ENCODE measurements at regions not wholly inside any gene's neighbourhood (a gene's known extent, or its start where the extent isn't known, plus 50 kb on each side); places are given as distances from the start of the nearest gene placed in this dataset.

DNA sequence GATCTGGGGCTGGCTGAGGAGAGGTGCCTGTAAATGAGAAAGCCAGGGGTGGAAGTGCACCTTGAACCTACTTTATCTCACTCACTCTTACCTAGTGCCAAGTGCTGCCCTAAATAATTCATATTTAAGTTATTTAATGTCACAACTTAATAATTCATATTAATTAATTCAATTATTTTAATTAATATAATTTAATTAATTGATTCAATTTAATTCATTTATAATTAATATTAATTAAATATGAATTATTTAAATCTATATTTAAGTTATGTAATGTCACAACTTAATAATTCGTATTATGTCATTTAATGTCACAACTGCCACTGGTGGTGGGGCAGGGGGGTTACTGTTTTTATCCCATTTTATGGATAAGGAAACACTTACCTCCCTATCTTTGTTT lies 361.6 kb upstream of the RUNX1 start:
- Histone ChIP-seq H3K27ac (ENCODE audit: low read length) (no peak overlapping the region), H3K36me3 (ENCODE audit: control insufficient read depth in 1 of 2, insufficient read depth in 2 of 2, low read length in 2 of 2) (no peaks in the 10 kb centered on the region), H3K4me1 (ENCODE audit: control insufficient read depth in 1 of 2, insufficient read depth in 2 of 2, low read length in 2 of 2) (no peaks in the 10 kb centered on the region), H3K9me3 (ENCODE audit: control insufficient read depth in 1 of 2, low read length in 2 of 2) (no peaks in the 10 kb centered on the region), H3K27me3 (ENCODE audit: low read depth, low read length) (no peaks in the 10 kb centered on the region), H3K4me3 (ENCODE audit: low read depth in 1 of 2, low read length in 2 of 2) (no peak overlapping the region)

- Histone ChIP-seq H3K4me1 (ENCODE audit: control insufficient read depth in 1 of 2, insufficient read depth in 2 of 2, low read length in 2 of 2) (no peaks in the 10 kb centered on the region), H3K27me3 (ENCODE audit: low read depth, low read length) (no peaks in the 10 kb centered on the region), H3K9me3 (ENCODE audit: control insufficient read depth in 1 of 2, low read length in 2 of 2) (no peaks in the 10 kb centered on the region), H3K36me3 (ENCODE audit: control insufficient read depth in 1 of 2, insufficient read depth in 2 of 2, low read length in 2 of 2) (no peaks in the 10 kb centered on the region), H3K27ac (ENCODE audit: low read length) (no peak overlapping the region), H3K4me3 (ENCODE audit: low read depth in 1 of 2, low read length in 2 of 2) (no peak overlapping the region)
These were observed 361.0 kb upstream of the RUNX1 start for GRCh38 chr21:35410123-35410522.

GRCh38 chr21:35408401-35408800 lies 359.3 kb upstream of the RUNX1 start:
- H3K36me3 ChIP-seq (ENCODE audit: control insufficient read depth in 1 of 2, insufficient read depth in 2 of 2, low read length in 2 of 2), result no peaks in the 10 kb centered on the region
- no peaks in the 10 kb centered on the region for H3K27me3 ChIP-seq (ENCODE audit: low read depth, low read length)
- peak overlapping the region in 1 of 2 donors; percentile 7 for H3K4me3 ChIP-seq (ENCODE audit: low read depth in 1 of 2, low read length in 2 of 2)
- H3K9me3 ChIP-seq (ENCODE audit: control insufficient read depth in 1 of 2, low read length in 2 of 2), result no peaks in the 10 kb centered on the region
- no peak overlapping the region for H3K27ac ChIP-seq (ENCODE audit: low read length)
- no peaks in the 10 kb centered on the region for H3K4me1 ChIP-seq (ENCODE audit: control insufficient read depth in 1 of 2, insufficient read depth in 2 of 2, low read length in 2 of 2)

DNA sequence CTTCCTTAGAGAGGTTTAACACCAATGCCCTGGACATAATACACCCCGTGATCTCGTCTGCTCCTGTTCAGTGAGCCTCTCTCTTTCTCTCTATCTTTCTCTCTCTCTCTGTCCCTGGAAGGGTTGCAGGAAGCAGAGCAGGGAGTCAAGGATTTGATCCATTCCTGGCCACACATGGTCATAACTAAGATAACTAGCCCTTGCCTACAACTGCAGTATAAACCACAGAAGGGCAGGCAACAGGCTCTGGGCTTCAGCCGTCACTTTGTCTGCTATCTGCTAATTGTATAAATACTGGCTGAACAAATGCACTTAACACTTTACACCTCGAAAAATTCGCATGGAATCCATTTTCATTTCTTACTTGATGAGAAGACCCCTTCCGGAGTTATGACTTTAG lies 357.5 kb upstream of the RUNX1 start:
- Histone ChIP-seq H3K36me3 (ENCODE audit: control insufficient read depth in 1 of 2, insufficient read depth in 2 of 2, low read length in 2 of 2) (no peaks in the 10 kb centered on the region), H3K27me3 (ENCODE audit: low read depth, low read length) (no peaks in the 10 kb centered on the region), H3K4me1 (ENCODE audit: control insufficient read depth in 1 of 2, insufficient read depth in 2 of 2, low read length in 2 of 2) (no peaks in the 10 kb centered on the region), H3K27ac (ENCODE audit: low read length) (no peak overlapping the region), H3K9me3 (ENCODE audit: control insufficient read depth in 1 of 2, low read length in 2 of 2) (no peaks in the 10 kb centered on the region), H3K4me3 (ENCODE audit: low read depth in 1 of 2, low read length in 2 of 2) (no peak overlapping the region)

DNA sequence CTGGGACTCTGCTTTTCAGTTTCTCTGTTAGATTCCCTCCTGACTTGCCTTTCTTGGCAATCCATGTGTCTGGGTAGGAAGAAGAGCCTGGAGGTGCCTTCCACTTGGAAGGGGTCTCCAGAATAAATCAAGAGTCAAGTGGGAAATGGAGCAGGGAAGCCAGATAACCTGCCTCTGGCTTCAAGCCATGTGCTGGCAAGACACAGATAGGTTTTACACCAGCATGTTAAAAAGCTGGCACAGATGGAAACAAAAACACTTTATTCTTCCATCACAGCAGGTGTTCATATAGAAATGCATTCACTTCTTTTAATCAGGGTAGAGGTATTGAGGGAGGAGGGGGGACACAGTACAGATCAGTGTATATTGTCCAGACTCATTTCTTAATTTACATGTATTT lies 356.9 kb upstream of the RUNX1 start:
- no peaks in the 10 kb centered on the region for H3K27me3 ChIP-seq (ENCODE audit: low read depth, low read length)
- no peaks in the 10 kb centered on the region for H3K9me3 ChIP-seq (ENCODE audit: control insufficient read depth in 1 of 2, low read length in 2 of 2)
- no peaks in the 10 kb centered on the region for H3K36me3 ChIP-seq (ENCODE audit: control insufficient read depth in 1 of 2, insufficient read depth in 2 of 2, low read length in 2 of 2)
- H3K4me3 ChIP-seq (ENCODE audit: low read depth in 1 of 2, low read length in 2 of 2), result no peak overlapping the region
- H3K27ac ChIP-seq (ENCODE audit: low read length), result no peak overlapping the region
- no peaks in the 10 kb centered on the region for H3K4me1 ChIP-seq (ENCODE audit: control insufficient read depth in 1 of 2, insufficient read depth in 2 of 2, low read length in 2 of 2)

- no peaks in the 10 kb centered on the region for H3K27me3 ChIP-seq (ENCODE audit: low read depth, low read length)
- no peaks in the 10 kb centered on the region for H3K9me3 ChIP-seq (ENCODE audit: control insufficient read depth in 1 of 2, low read length in 2 of 2)
- no peak overlapping the region for H3K4me3 ChIP-seq (ENCODE audit: low read depth in 1 of 2, low read length in 2 of 2)
- H3K4me1 ChIP-seq (ENCODE audit: control insufficient read depth in 1 of 2, insufficient read depth in 2 of 2, low read length in 2 of 2), result no peaks in the 10 kb centered on the region
- no peaks in the 10 kb centered on the region for H3K36me3 ChIP-seq (ENCODE audit: control insufficient read depth in 1 of 2, insufficient read depth in 2 of 2, low read length in 2 of 2)
- H3K27ac ChIP-seq (ENCODE audit: low read length), result no peak overlapping the region
These were observed 355.1 kb upstream of the RUNX1 start for GRCh38 chr21:35404247-35404646.

DNA sequence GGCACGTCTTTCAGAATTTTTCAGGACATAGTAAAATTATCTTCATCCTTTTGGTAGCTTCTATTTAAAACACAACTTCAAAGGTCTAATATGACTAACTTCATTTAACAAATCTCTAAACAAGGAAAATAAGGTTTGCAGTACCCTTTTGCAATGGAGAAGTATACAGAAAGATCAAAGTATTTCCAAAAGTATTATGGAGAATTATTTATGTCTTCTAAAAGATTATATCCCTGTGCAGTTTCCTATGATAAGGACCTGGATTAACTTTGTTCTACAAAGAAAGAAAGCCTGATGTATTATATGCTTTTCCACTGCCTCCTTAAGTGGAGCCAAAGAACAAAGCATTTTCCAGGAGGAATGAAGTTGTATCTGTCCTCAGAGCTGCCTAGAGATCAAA lies 353.0 kb upstream of the RUNX1 start:
- Histone ChIP-seq H3K9me3 (ENCODE audit: control insufficient read depth in 1 of 2, low read length in 2 of 2) (no peaks in the 10 kb centered on the region), H3K36me3 (ENCODE audit: control insufficient read depth in 1 of 2, insufficient read depth in 2 of 2, low read length in 2 of 2) (no peaks in the 10 kb centered on the region), H3K27ac (ENCODE audit: low read length) (no peak overlapping the region), H3K4me1 (ENCODE audit: control insufficient read depth in 1 of 2, insufficient read depth in 2 of 2, low read length in 2 of 2) (no peaks in the 10 kb centered on the region), H3K4me3 (ENCODE audit: low read depth in 1 of 2, low read length in 2 of 2) (no peak overlapping the region), H3K27me3 (ENCODE audit: low read depth, low read length) (no peaks in the 10 kb centered on the region)

DNA sequence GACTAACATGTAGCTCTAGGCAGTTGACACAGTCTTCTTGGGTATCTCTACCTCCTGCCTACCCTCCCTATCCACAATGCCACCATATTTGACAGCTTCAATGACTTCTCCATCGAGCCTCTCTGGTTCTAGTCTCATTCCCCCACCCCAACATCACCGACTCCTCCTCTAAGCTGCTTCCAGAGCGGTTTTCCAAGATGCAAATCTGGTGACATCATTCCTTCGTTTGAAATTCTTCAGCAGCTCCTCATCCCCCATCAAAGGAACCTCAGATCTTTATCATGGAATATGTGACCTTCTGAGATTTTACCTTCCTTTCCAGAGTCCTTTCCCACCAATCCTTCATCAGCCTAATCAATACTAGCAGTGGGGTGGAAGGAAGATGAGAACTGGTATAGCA lies 352.4 kb upstream of the RUNX1 start:
- no peaks in the 10 kb centered on the region for H3K27me3 ChIP-seq (ENCODE audit: low read depth, low read length)
- no peaks in the 10 kb centered on the region for H3K9me3 ChIP-seq (ENCODE audit: control insufficient read depth in 1 of 2, low read length in 2 of 2)
- H3K4me3 ChIP-seq (ENCODE audit: low read depth in 1 of 2, low read length in 2 of 2), result no peak overlapping the region
- H3K4me1 ChIP-seq (ENCODE audit: control insufficient read depth in 1 of 2, insufficient read depth in 2 of 2, low read length in 2 of 2), result no peaks in the 10 kb centered on the region
- H3K27ac ChIP-seq (ENCODE audit: low read length), result no peak overlapping the region
- H3K36me3 ChIP-seq (ENCODE audit: control insufficient read depth in 1 of 2, insufficient read depth in 2 of 2, low read length in 2 of 2), result no peaks in the 10 kb centered on the region

DNA sequence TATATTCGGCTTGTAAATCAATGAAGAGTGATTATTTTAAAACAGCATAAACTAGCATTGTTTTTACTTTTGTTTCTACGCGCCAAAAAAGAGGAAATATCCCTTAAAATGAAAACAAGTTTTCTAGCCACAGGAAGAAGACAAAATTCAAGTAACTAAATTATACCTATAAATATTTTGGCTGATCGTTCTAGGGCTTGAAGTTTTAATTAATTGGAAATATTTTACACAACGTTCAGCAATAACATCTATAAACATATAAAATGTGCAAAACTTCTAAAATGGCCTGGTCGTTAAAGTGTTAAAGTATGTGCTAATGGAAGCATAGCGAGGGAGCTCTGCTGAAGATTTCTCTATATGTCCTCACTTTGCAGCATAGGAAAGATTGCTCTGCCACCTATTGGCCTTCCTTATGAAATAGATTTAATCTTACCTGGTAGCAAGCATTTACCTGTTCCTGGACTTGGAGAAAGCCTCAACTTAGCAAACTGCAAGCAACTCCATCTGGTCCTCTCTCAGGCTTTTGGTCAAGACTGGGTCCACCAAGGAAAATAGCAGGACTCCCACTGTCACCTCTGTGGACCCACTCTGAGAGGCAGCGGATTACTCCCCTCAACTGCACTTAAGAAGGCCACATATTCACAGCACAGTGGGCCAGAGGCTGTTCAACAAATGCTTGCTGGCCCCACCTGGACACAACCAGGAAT lies 351.3 kb upstream of the RUNX1 start:
- Histone ChIP-seq H3K36me3 (ENCODE audit: control insufficient read depth in 1 of 2, insufficient read depth in 2 of 2, low read length in 2 of 2) (no peaks in the 10 kb centered on the region), H3K4me1 (ENCODE audit: control insufficient read depth in 1 of 2, insufficient read depth in 2 of 2, low read length in 2 of 2) (no peaks in the 10 kb centered on the region), H3K9me3 (ENCODE audit: control insufficient read depth in 1 of 2, low read length in 2 of 2) (no peaks in the 10 kb centered on the region), H3K27ac (ENCODE audit: low read length) (no peak overlapping the region), H3K4me3 (ENCODE audit: low read depth in 1 of 2, low read length in 2 of 2) (no peak overlapping the region), H3K27me3 (ENCODE audit: low read depth, low read length) (no peaks in the 10 kb centered on the region)

GRCh38 chr21:35399706-35400105 lies 350.6 kb upstream of the RUNX1 start:
- H3K4me3 ChIP-seq (ENCODE audit: low read depth in 1 of 2, low read length in 2 of 2), result no peak overlapping the region
- no peaks in the 10 kb centered on the region for H3K27me3 ChIP-seq (ENCODE audit: low read depth, low read length)
- no peaks in the 10 kb centered on the region for H3K4me1 ChIP-seq (ENCODE audit: control insufficient read depth in 1 of 2, insufficient read depth in 2 of 2, low read length in 2 of 2)
- H3K9me3 ChIP-seq (ENCODE audit: control insufficient read depth in 1 of 2, low read length in 2 of 2), result no peaks in the 10 kb centered on the region
- no peak overlapping the region for H3K27ac ChIP-seq (ENCODE audit: low read length)
- H3K36me3 ChIP-seq (ENCODE audit: control insufficient read depth in 1 of 2, insufficient read depth in 2 of 2, low read length in 2 of 2), result no peaks in the 10 kb centered on the region

- Histone ChIP-seq H3K27ac (ENCODE audit: low read length) (no peak overlapping the region), H3K4me3 (ENCODE audit: low read depth in 1 of 2, low read length in 2 of 2) (no peak overlapping the region), H3K36me3 (ENCODE audit: control insufficient read depth in 1 of 2, insufficient read depth in 2 of 2, low read length in 2 of 2) (no peaks in the 10 kb centered on the region), H3K27me3 (ENCODE audit: low read depth, low read length) (no peaks in the 10 kb centered on the region), H3K4me1 (ENCODE audit: control insufficient read depth in 1 of 2, insufficient read depth in 2 of 2, low read length in 2 of 2) (no peaks in the 10 kb centered on the region), H3K9me3 (ENCODE audit: control insufficient read depth in 1 of 2, low read length in 2 of 2) (no peaks in the 10 kb centered on the region)
These were observed 350.0 kb upstream of the RUNX1 start for GRCh38 chr21:35399002-35399530.

GRCh38 chr21:35398346-35398982 lies 349.4 kb upstream of the RUNX1 start:
- H3K4me3 ChIP-seq (ENCODE audit: low read depth in 1 of 2, low read length in 2 of 2), result no peak overlapping the region
- H3K27ac ChIP-seq (ENCODE audit: low read length), result no peak overlapping the region
- H3K4me1 ChIP-seq (ENCODE audit: control insufficient read depth in 1 of 2, insufficient read depth in 2 of 2, low read length in 2 of 2), result no peaks in the 10 kb centered on the region
- no peaks in the 10 kb centered on the region for H3K9me3 ChIP-seq (ENCODE audit: control insufficient read depth in 1 of 2, low read length in 2 of 2)
- no peaks in the 10 kb centered on the region for H3K36me3 ChIP-seq (ENCODE audit: control insufficient read depth in 1 of 2, insufficient read depth in 2 of 2, low read length in 2 of 2)
- no peaks in the 10 kb centered on the region for H3K27me3 ChIP-seq (ENCODE audit: low read depth, low read length)
